HG03135 (cell line): ENCODE measurements at regions not wholly inside any gene's neighbourhood (a gene's known extent, or its start where the extent isn't known, plus 50 kb on each side); places are given as distances from the start of the nearest gene placed in this dataset.
"Not testable (repeated sequence)": the region's sequence is repeated elsewhere in the genome, so short reads cannot be mapped to it uniquely, and the experiment has no call there.

Source experiments
- ATAC-seq: cut with Tn5 transposase; IDR thresholded peaks from one replicate; pipeline ENCODE4 v1.9.1; 2021; ENCODE audit warnings: mild to moderate bottlenecking, moderate library complexity; ENCODE audit not compliant: unreplicated experiment

DNA sequence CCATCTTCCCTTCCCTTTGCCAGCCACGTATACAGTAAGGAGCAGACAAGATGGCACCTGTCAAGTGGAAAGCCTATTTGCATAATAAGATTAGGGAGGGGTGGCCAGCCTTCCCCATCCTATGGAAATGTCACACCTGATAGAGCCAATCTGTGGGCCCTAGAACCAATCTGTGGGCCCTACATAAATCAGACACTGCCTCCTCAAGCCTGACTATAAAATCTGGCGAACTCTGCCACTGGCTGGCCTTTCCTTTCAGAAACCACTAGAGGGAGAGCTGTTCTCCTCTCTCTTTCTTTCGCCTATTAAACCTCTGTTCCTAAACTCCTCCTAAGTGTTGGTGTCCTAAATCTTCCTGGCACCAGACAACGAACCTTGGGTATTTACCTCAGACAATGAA, 231.5 kb upstream of the KLHL1 start:
- ATAC-seq: no peak

DNA sequence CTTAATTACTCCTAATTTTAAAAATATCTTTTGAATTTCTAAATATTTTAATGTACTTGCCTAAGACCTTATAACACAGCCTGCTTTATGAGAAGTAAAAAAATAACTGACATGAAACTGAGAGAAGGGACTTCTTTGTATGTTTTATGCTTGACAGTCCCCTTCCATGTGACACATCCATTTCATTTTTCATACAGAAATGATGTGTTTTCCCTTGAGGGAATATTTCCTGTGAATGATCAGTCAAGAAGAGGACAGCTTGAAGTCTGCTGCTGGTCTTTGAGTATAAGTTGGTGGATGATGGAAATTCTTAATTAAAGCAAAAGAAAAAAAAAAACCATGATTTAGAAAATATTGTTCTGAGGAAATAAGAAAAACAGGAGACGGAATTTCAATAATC, 230.4 kb upstream of the KLHL1 start:
- no peak for ATAC-seq

DNA sequence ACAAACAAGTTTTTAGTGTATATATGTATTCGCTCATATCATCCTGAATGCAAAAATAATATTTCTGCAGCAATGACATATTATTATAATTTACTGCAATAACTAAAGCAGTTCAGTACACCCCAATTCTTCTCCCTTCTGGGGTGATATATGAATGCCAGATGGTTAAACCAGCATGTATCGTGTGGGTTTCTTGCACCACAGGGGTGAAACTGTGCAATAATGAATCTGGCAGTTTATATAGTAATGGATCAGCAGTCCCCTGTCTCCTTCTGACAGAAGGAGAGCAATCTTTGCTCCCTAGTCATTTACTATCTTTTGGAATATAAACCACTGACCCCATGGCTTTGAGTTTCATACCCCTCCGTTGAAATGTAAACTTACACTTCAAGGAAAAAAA, 228.6 kb upstream of the KLHL1 start:
- no peak for ATAC-seq

DNA sequence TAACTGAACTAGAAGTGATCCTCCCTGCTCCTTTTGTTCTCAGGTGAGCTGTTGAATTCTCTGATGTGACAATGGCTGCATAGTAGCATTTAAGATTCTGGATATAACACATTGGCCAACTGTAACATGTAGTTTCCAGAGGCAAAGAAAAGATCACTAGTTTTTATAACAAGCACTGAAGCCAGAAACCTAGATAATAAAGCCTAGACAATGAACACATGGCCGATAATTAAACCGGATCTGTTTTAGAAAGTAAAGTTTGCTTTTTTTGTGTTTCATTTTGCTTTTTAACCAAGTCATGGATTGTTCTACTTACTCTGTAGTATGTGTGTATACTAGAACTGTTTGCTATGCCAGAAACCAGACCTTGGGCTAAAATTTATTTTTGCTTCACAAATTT, 225.5 kb upstream of the KLHL1 start:
- no peak for ATAC-seq

- ATAC-seq: no peak
Observed at GRCh38 chr13:70330697-70331361, 222.6 kb upstream of the KLHL1 start.

DNA sequence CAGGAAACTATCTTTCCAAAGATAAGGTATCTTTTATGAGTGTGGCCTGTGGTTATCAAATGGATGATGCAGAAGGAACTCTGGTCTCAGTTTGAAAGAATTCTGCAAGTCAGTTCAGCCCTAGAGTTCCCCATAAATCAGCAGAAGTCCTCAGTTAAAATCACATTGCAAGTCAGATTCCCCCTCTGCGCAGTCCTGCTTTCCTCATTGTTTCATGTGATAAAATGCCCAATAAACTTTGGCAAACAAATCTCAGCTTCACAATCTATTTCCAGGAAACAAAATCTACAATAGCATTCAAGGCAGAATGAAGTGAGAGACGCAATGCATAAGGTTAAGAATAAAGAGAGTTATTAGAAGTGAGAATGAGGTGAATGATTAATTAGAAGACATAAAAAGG, 216.3 kb upstream of the KLHL1 start:
- no peak for ATAC-seq

GRCh38 chr13:70311191-70311590, 202.9 kb upstream of the KLHL1 start:
- ATAC-seq: no peak

DNA sequence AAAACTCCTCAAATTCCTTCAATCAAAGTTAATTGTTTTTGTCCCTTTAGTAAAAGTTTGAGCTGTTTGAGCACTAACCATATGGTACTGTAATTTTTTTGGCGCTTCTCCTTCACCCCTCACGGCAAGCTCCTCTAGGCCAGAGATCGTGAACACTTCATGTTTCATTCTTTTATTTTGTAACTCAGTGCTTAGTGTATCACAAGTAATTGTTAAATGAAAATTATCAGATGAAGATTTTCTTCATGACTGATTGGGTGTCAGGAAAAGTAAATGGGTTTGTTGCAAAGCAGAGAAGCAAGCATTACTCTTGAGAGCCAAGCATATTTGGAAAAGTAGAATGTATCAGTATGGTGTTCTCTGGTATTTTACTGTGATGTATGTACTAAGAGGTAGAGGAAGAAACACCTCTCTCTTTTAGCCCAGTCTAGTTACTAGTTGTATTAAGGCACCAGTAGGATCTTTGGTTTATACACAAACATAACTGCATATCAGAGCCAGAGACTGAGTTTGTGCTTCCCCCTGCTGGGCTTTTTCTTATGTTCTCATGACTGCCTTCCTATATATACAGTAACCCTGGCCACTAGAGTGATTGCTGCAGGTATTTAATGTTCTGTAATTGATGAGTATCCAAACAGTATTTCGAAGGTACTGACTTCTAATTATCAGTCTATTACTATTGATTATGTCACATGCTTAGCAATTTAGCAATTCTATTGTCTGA, 202.3 kb upstream of the KLHL1 start:
- ATAC-seq: no peak

GRCh38 chr13:70297189-70297616, 189.0 kb upstream of the KLHL1 start:
- ATAC-seq: no peak

DNA sequence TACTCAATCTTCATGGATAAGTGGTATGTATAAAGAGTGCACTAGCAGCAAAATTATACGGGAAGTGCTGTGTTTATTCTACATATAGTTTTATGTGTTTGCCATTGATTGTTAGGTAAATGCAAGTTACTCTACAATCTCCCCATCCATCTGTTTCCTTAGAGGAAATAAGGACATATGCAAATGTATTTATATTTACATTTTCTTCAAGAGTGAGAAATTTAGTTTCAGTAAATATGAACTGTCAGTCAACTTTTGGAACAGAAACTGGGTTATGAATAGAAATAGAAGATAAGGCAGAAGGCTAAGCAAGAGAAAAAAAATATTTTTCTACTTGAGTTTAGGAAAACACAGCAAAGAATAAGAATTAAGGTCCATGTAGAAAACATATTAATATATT, 176.1 kb upstream of the KLHL1 start:
- no peak for ATAC-seq

DNA sequence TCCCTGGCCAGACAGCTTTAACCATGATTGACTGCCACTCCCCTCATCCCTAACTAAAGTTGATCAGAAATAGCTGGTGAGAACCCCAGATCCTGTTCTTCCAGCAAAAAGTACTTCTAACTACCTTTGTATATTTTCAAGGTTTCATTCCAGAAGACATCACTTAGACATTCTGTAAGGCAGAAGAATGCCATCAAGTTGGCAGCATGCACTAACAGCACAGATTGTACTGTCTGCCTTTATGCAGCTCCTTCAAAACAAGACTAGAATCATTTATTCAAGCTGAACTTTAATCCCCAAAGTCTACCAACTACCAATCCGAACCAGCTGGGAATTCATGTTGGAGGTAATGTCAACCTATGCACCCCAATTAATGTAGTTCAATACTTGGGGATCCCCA, 167.6 kb upstream of the KLHL1 start:
- ATAC-seq: no peak

DNA sequence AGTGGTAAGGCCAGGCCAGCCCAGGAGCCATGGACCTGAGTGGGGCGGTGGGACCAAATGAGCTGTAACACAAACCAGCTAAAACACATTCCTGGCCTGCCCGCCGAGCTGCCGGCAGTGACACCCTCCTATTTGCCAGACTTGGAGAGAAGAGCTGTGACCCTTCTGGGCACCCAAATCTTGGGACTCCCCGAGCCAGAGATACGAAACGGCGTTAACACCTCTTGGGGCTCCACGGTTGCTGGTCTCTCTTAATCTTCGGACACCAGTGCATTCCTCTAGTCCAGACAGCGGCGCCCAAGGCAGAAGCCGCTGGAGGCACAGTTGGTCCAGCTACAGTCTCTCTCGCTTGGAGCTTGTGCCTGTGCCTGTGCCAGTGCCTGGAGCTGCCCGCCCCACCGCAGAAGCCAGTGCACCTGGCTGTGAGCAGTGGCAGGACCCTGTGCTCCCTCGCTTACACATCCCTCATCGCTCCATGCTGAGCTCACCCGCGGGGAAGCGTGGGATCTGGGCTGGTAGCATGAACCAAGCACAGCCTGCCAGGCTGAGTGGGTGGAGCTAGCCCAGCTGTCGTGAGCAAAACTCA, 147.2 kb upstream of the KLHL1 start:
- ATAC-seq: no peak

DNA sequence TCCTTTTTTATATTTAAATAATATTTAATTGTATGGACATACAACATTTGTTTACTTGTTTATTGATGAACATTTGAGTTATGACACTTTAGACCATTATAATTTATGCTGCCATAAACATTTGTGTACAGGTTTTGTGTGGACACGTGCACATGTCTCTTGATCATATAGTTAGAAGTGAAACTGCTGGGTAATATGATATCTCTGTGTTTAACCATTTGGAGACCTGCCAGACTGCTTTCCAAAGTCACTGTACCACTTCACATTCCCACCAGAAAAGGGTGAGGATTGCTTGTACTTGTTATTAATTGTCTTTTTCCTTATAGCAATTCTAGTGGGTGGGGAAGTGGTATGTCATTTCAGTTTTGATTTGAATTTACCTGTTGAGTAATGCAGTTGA, 145.6 kb upstream of the KLHL1 start:
- no peak for ATAC-seq

DNA sequence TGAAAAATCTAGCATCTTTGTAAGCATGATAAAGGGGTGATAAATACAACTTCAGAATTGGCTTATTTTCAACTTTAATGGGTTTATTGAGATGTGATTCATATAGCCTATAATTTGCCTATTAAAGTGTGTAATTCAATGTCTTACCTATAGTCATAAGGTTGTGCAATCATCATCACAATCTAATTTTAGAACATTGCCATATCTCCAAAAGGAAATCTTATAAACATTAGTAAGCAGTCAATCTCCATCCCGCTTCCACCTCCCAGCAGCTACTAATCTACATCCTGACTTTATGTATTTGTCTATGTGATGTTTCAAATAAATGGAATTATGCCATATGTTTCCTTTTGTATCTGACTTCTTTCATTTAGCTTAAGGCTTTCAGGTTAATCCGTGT, 145.2 kb upstream of the KLHL1 start:
- ATAC-seq: no peak

- no peak for ATAC-seq
Observed at GRCh38 chr13:70249332-70250064, 141.2 kb upstream of the KLHL1 start.

DNA sequence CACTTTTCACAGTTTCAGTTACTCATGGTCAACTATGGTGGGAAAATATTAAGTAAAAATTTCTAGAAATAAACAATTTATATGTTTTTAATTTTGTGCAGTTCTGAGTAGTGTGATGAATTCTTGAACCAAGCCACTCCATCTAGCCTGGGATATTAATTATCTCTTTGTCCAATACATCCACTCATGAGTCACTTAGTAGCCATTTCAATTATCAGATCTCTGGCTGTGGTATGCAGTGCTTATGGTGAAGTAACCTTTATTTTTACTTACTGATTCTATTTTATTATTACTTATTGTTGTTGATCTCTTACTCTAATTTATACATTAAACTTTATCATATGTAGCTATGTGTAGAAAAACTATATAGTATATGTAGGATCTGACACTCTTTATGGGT, 128.9 kb upstream of the KLHL1 start:
- no peak for ATAC-seq

GRCh38 chr13:70235565-70235964, 127.3 kb upstream of the KLHL1 start:
- no peak for ATAC-seq

- no peak for ATAC-seq
Observed at GRCh38 chr13:70223911-70224310, 115.7 kb upstream of the KLHL1 start.

- no peak for ATAC-seq
Observed at GRCh38 chr13:70222926-70223325, 114.7 kb upstream of the KLHL1 start.

- no peak for ATAC-seq
Observed at GRCh38 chr13:70218618-70219017, 110.4 kb upstream of the KLHL1 start.

GRCh38 chr13:70208968-70209367, 100.7 kb upstream of the KLHL1 start:
- not testable (repeated sequence) for ATAC-seq

GRCh38 chr13:70206671-70207070, 98.4 kb upstream of the KLHL1 start:
- ATAC-seq: no peak
